Kidney (tissue), 13 donors: ENCODE measurements at regions not wholly inside any gene's neighbourhood (a gene's known extent, or its start where the extent isn't known, plus 50 kb on each side); places are given as distances from the start of the nearest gene placed in this dataset.

Experiments used
- DNase-seq, 5 donors: peaks; one replicate each; pipeline ENCODE4 v3.0.0-alpha.2; 2013 to 2020
- FAIRE-seq: peaks from 2 replicates; lab custom pipeline; 2012; peaks lifted over from hg19 to GRCh38; lab: Jason Lieb, UNC
- H3K27ac ChIP-seq, 2 donors: one replicate each; pipeline ENCODE4 v1.7.0; 2013; ENCODE audit warnings: low read depth in 2 of 2, low read length in 2 of 2, inconsistent platforms in 1 of 2
- H3K27me3 ChIP-seq: one replicate; pipeline ENCODE4 v1.7.1; 2013; ENCODE audit warnings: low read length, inconsistent platforms; ENCODE audit not compliant: control insufficient read depth, insufficient read depth
- H3K36me3 ChIP-seq, 3 donors: one replicate each; pipeline versions ENCODE4 v1.7.0 to v1.7.1; 2013; ENCODE audit warnings: low read length in 3 of 3, control low read depth in 1 of 3, inconsistent platforms in 1 of 3; ENCODE audit not compliant: insufficient read depth in 3 of 3, control insufficient read depth in 2 of 3
- H3K4me1 ChIP-seq, 3 donors: one replicate each; pipeline versions ENCODE4 v1.7.0 to v1.7.1; 2013; ENCODE audit warnings: low read length in 3 of 3, inconsistent platforms in 1 of 3, low read depth in 1 of 3; ENCODE audit not compliant: control insufficient read depth in 2 of 3, insufficient read depth in 2 of 3
- H3K4me3 ChIP-seq, 3 donors: one replicate each; pipeline versions ENCODE4 v1.7.0 to v1.8.1; 2013; ENCODE audit warnings: low read length in 3 of 3, control low read depth in 1 of 3, inconsistent platforms in 1 of 3
- H3K9ac ChIP-seq, 3 donors: one replicate each; pipeline versions ENCODE4 v1.7.0 to v1.7.1; 2013; ENCODE audit warnings: low read length in 3 of 3, control low read depth in 1 of 3, inconsistent platforms in 1 of 3
- H3K9me3 ChIP-seq, 3 donors: one replicate each; pipeline versions ENCODE4 v1.7.0 to v1.7.1; 2013; ENCODE audit warnings: low read length in 3 of 3, control low read depth in 1 of 3, inconsistent platforms in 1 of 3; ENCODE audit not compliant: control insufficient read depth in 2 of 3, insufficient read depth in 1 of 3
- intact Hi-C: fragments of 100-400 bp; cut with DNase I; formaldehyde crosslinking; loops from one replicate; pipeline ENCODE4 v1.11.1; 2022
- TF ChIP-seq, protein P1 (sequence below): IDR thresholded peaks from 3 replicates; pipeline ENCODE4 v1.5.1; 2012; ENCODE audit warnings: mild to moderate bottlenecking, moderate library complexity, borderline replicate concordance; ENCODE audit not compliant: insufficient read depth; ENCODE audit errors: extremely low read depth
- donor health status: control.
- donor health status: control.
- donor health status: control.
- donor health status: control.
- donor health status: control.
- donor health status: DM: yes; HTN: yes; CAD: no.
- donor health status: Normal renal cell carcinoma (clear cell type).

DNA sequence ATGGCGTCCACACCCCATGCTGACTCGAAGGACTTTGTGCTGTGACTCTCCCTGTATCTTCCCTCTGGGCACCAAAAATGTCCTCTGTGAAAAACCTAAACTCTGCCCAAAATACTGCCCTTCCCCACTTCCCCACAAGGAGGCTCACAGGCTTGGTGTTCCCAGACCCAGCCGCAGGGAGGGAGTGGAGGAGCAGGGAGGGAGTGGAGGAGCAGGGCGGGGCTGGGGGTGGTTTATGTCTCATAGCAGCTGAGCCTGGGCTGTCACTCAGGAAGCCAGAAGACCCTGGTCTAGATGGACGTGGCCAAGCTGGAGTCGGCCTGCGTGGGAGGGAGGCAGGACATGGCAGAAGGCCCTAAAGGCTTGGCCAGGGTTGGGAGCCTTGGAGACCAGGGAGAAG lies 461.7 kb downstream of the PTPRU start:
- DNase-seq = peak in 4 of 5 donors; percentile 56 to 70 (median 68)
- intact Hi-C loops = no loop called here
- Histone ChIP-seq H3K4me1 (no peaks in the 10 kb centered on the region), H3K4me3 (no peak overlapping the region), H3K27me3 (no peaks in the 10 kb centered on the region), H3K9me3 (peaks cover 0 to 4% (median 0%) of the 10 kb centered on the region in 3 donors), H3K9ac (no peak overlapping the region), H3K36me3 (no peaks in the 10 kb centered on the region), H3K27ac (no peak overlapping the region)
- no peak for FAIRE-seq
- TF ChIP-seq, protein P1, sequence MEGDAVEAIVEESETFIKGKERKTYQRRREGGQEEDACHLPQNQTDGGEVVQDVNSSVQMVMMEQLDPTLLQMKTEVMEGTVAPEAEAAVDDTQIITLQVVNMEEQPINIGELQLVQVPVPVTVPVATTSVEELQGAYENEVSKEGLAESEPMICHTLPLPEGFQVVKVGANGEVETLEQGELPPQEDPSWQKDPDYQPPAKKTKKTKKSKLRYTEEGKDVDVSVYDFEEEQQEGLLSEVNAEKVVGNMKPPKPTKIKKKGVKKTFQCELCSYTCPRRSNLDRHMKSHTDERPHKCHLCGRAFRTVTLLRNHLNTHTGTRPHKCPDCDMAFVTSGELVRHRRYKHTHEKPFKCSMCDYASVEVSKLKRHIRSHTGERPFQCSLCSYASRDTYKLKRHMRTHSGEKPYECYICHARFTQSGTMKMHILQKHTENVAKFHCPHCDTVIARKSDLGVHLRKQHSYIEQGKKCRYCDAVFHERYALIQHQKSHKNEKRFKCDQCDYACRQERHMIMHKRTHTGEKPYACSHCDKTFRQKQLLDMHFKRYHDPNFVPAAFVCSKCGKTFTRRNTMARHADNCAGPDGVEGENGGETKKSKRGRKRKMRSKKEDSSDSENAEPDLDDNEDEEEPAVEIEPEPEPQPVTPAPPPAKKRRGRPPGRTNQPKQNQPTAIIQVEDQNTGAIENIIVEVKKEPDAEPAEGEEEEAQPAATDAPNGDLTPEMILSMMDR = peak; percentile 4

DNA sequence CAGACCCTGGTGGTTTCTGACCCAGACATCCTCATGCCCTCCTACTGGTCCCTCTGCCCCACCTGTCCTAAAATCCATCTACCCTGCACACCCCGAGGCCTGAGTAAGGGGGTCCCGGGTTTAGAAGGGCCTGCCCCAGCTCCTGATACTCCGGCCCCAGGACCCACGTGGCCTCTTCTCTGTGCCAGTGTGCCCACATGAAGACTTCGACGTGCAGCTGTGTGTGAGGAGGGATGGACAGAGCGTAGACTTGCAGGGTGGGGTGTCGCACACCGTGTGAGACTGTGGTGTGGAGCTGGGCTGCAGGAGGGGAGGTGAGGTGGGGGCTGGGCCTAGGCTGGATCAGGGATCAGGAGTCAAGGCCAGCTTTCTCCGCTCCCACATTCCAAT lies 461.1 kb downstream of the PTPRU start:
- no peaks in the 10 kb centered on the region for H3K36me3 ChIP-seq

DNA sequence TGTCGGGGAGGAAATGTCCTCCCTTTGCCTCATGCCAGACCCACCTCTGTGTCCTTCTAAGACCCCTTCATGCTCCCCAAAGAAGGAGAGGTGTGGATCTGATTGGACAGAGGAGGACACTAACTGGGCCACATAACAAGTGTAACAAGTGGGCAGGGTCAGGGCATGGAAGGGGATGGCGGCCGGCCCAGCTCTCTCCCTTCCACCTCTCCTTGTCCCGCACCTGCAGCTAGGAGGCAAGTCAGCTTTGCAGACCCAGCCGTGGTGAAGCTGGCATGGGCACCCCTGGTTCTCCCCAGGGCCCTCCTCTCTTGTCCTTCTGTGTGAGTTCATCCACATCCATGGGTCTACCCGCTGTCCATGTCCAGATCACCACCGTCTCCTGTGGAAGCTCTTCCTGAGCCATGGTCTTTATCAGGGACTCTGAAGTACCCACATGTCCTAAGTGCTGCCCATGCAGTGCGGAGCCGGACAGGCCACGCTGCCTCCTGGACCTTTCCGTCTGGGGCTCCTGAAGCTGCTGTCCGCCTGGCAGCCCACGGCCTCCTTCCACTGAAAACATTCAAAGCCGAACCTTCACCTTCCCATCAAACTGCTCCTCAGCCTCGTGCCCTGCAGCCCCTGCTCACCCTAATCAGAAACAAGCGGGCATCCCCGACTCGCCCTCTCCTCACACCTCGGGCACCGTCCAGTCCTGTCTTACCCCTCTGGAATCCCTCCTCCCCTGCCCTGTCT lies 460.5 kb downstream of the PTPRU start:
- FAIRE-seq (no peak), DNase-seq (no peak)
- TF ChIP-seq, protein P1 = no peak
- H3K9ac ChIP-seq = no peak overlapping the region
- no peak overlapping the region for H3K4me3 ChIP-seq
- H3K4me1 ChIP-seq = no peaks in the 10 kb centered on the region
- H3K9me3 ChIP-seq = peaks cover 0 to 4% (median 0%) of the 10 kb centered on the region in 3 donors
- intact Hi-C loops = no loop called here
- H3K27ac ChIP-seq = no peak overlapping the region
- no peaks in the 10 kb centered on the region for H3K36me3 ChIP-seq
- H3K27me3 ChIP-seq = no peaks in the 10 kb centered on the region

More for the DNA sequence above, 461.1 kb downstream of the PTPRU start:
- peaks cover 0 to 4% (median 0%) of the 10 kb centered on the region in 3 donors for H3K9me3 ChIP-seq
- H3K27me3 ChIP-seq = no peaks in the 10 kb centered on the region
- DNase-seq (no peak), FAIRE-seq (no peak)
- TF ChIP-seq, protein P1 = no peak
- H3K9ac ChIP-seq = no peak overlapping the region
- no peak overlapping the region for H3K4me3 ChIP-seq
- intact Hi-C loops = no loop called here
- H3K27ac ChIP-seq = no peak overlapping the region
- no peaks in the 10 kb centered on the region for H3K4me1 ChIP-seq
